A549 (cell line): ENCODE measurements at regions not wholly inside any gene's neighbourhood (a gene's known extent, or its start where the extent isn't known, plus 50 kb on each side); places are given as distances from the start of the nearest gene placed in this dataset.

Experiments used
- ATAC-seq, 2 experiments: fragments of 200-7000 bp in 1 of 2; fragments of >200 bp in 1 of 2; cut with Nextera tagmentation in 1 of 2; cut with Tn5 transposase in 1 of 2; 3 replicates each; pipeline versions ENCODE4 v1.8.0 to v1.9.1; 2018 to 2020; ENCODE audit warnings: mild to moderate bottlenecking in 1 of 2, moderate library complexity in 1 of 2
- CTCF ChIA-PET: fragments of 300-600 bp; sonication (Branson Sonifier 250); formaldehyde crosslinking; extraction: SDS; loops from one replicate; lab custom pipeline; 2021; ENCODE audit warnings: antibody characterized with exemption, inconsistent platforms; lab: Yijun Ruan, JAX
- POLR2A ChIA-PET: fragments of 350-600 bp; formaldehyde crosslinking; extraction: SDS; loops from one replicate; lab custom pipeline; 2021; ENCODE audit warnings: antibody characterized with exemption, inconsistent platforms; lab: Yijun Ruan, JAX
- DNase-seq, 2 experiments: peaks; one replicate each; pipeline versions ENCODE4 v3.0.0 to v3.0.0-alpha.2; 2011 to 2016; ENCODE audit warnings: low read depth in 1 of 2, low spot score in 1 of 2
- FAIRE-seq: peaks from 2 replicates; lab custom pipeline; 2011; peaks lifted over from hg19 to GRCh38; lab: Jason Lieb, UNC
- H3K27ac ChIP-seq, 2 experiments: fragments of >200 bp; sonication (Bioruptor Twin); formaldehyde crosslinking; 3 replicates each; pipeline ENCODE4 v1.5.1; 2016 to 2017
- H3K4me1 ChIP-seq: fragments of >200 bp; sonication (Bioruptor Twin); formaldehyde crosslinking; 3 replicates; pipeline ENCODE4 v1.6.1; 2016
- H3K4me2 ChIP-seq: fragments of >200 bp; sonication (Bioruptor Twin); formaldehyde crosslinking; 3 replicates; pipeline ENCODE4 v1.6.1; 2016
- H3K4me3 ChIP-seq: fragments of >200 bp; sonication (Bioruptor Twin); formaldehyde crosslinking; 3 replicates; pipeline ENCODE4 v1.5.1; 2016
- H3K9me3 ChIP-seq: fragments of >200 bp; sonication (Bioruptor Twin); formaldehyde crosslinking; 3 replicates; pipeline ENCODE4 v1.6.1; 2016
- CEBPB ChIP-seq, 2 experiments: fragments of >200 bp in 1 of 2; sonication (Bioruptor Twin) in 1 of 2; formaldehyde crosslinking in 1 of 2; IDR thresholded peaks; 2 replicates each; pipeline ENCODE4 v1.6.1; 2012 to 2016
- CHD2 ChIP-seq: fragments of 150-350 bp; IDR thresholded peaks from 2 replicates; pipeline ENCODE4 v1.6.1; 2014; ENCODE audit warnings: low read length; ENCODE audit not compliant: partially characterized antibody
- EHF ChIP-seq: fragments of 250-450 bp; sonication (Bioruptor Pico); IDR thresholded peaks from 2 replicates; pipeline ENCODE4 v1.5.0; 2020; ENCODE audit warnings: mild to moderate bottlenecking
- EHMT2 ChIP-seq: fragments of 200-600 bp; sonication (generic); IDR thresholded peaks from 2 replicates; pipeline ENCODE4 v1.6.1; 2016; ENCODE audit warnings: antibody characterized with exemption, low read depth, mild to moderate bottlenecking, moderate library complexity
- EP300 ChIP-seq, 2 experiments: fragments of >200 bp; sonication (Bioruptor Twin); formaldehyde crosslinking; IDR thresholded peaks; 2 replicates in 1 of 2; 3 replicates in 1 of 2; pipeline ENCODE4 v1.6.1; 2016 to 2017
- FOSB ChIP-seq: fragments of 250-450 bp; sonication (Bioruptor Pico); IDR thresholded peaks from 2 replicates; pipeline ENCODE4 v1.5.0; 2020; ENCODE audit warnings: mild to moderate bottlenecking, moderate library complexity
- HOXA7 ChIP-seq: fragments of 250-450 bp; sonication (Bioruptor Pico); IDR thresholded peaks from 2 replicates; pipeline ENCODE4 v1.5.0; 2020; ENCODE audit warnings: mild to moderate bottlenecking, moderate library complexity
- HOXB13 ChIP-seq: fragments of 250-450 bp; sonication (Bioruptor Pico); IDR thresholded peaks from 2 replicates; pipeline ENCODE4 v1.5.0; 2020; ENCODE audit warnings: low read depth, mild to moderate bottlenecking, moderate library complexity
- MAFK ChIP-seq: fragments of 450-650 bp; IDR thresholded peaks from 2 replicates; pipeline ENCODE4 v1.6.1; 2014; ENCODE audit not compliant: partially characterized antibody
- MAZ ChIP-seq: fragments of 150-350 bp; IDR thresholded peaks from 2 replicates; pipeline ENCODE4 v1.6.1; 2014; ENCODE audit warnings: antibody characterized with exemption, low read depth, low read length, borderline replicate concordance
- NFE2L2 ChIP-seq: fragments of 150-350 bp; conservative IDR thresholded peaks from 2 replicates; pipeline ENCODE4 v1.6.1; 2014; ENCODE audit warnings: low read length
- NPAS2 ChIP-seq: fragments of 250-450 bp; sonication (Bioruptor Pico); IDR thresholded peaks from 2 replicates; pipeline ENCODE4 v1.8.0; 2022; ENCODE audit warnings: mild to moderate bottlenecking, moderate library complexity, borderline replicate concordance
- NR3C1 ChIP-seq: fragments of >200 bp; sonication (Bioruptor Twin); formaldehyde crosslinking; IDR thresholded peaks from 3 replicates; pipeline ENCODE4 v1.6.1; 2017
- PHF8 ChIP-seq: fragments of 200-600 bp; sonication (generic); IDR thresholded peaks from 2 replicates; pipeline ENCODE4 v1.6.1; 2016; ENCODE audit warnings: low read depth, mild to moderate bottlenecking, antibody characterized with exemption, moderate library complexity, borderline replicate concordance
- POLR2A ChIP-seq: IDR thresholded peaks from 2 replicates; pipeline ENCODE4 v1.6.1; 2012; ENCODE audit warnings: mild to moderate bottlenecking, low read length
- RAD21 ChIP-seq, 2 experiments: fragments of >200 bp in 1 of 2; sonication (Bioruptor Twin) in 1 of 2; formaldehyde crosslinking in 1 of 2; IDR thresholded peaks in 1 of 2; conservative IDR thresholded peaks in 1 of 2; 2 replicates in 1 of 2; 3 replicates in 1 of 2; pipeline ENCODE4 v1.6.1; 2012 to 2018; ENCODE audit warnings: inconsistent platforms in 1 of 2
- RNF2 ChIP-seq: fragments of 200-600 bp; sonication (generic); IDR thresholded peaks from 2 replicates; pipeline ENCODE4 v1.6.1; 2016; ENCODE audit warnings: low read depth, mild to moderate bottlenecking, antibody characterized with exemption, moderate library complexity, borderline replicate concordance
- TFCP2L1 ChIP-seq: fragments of 250-450 bp; sonication (Bioruptor Pico); IDR thresholded peaks from 2 replicates; pipeline ENCODE4 v1.5.0; 2021; ENCODE audit warnings: mild to moderate bottlenecking
- ZC3H11A ChIP-seq: fragments of 450-650 bp; IDR thresholded peaks from 2 replicates; pipeline ENCODE4 v1.6.1; 2014; ENCODE audit warnings: antibody characterized with exemption, mild to moderate bottlenecking
- WGBS: methylation state at CpG from one replicate; pipeline ENCODE4 v1.1.6; 2017; ENCODE audit errors: missing lambda C conversion rate; 5-methylcytosine and 5-hydroxymethylcytosine counted together
- TF ChIP-seq, protein P1 (sequence below): fragments of >200 bp; sonication (Bioruptor Twin); formaldehyde crosslinking; IDR thresholded peaks from 3 replicates; pipeline ENCODE4 v1.5.1; 2016
- TF ChIP-seq, protein P2 (sequence below): fragments of 250-450 bp; sonication (Bioruptor Pico); IDR thresholded peaks from 2 replicates; pipeline ENCODE4 v1.5.0; 2021; ENCODE audit warnings: mild to moderate bottlenecking, moderate library complexity, borderline replicate concordance
- TF ChIP-seq, protein P3 (sequence below): IDR thresholded peaks from 2 replicates; pipeline ENCODE4 v1.6.1; 2012
- TF ChIP-seq, protein P4 (sequence below): fragments of 450-650 bp; IDR thresholded peaks from 2 replicates; pipeline ENCODE4 v1.6.1; 2014; ENCODE audit warnings: antibody characterized with exemption

DNA sequence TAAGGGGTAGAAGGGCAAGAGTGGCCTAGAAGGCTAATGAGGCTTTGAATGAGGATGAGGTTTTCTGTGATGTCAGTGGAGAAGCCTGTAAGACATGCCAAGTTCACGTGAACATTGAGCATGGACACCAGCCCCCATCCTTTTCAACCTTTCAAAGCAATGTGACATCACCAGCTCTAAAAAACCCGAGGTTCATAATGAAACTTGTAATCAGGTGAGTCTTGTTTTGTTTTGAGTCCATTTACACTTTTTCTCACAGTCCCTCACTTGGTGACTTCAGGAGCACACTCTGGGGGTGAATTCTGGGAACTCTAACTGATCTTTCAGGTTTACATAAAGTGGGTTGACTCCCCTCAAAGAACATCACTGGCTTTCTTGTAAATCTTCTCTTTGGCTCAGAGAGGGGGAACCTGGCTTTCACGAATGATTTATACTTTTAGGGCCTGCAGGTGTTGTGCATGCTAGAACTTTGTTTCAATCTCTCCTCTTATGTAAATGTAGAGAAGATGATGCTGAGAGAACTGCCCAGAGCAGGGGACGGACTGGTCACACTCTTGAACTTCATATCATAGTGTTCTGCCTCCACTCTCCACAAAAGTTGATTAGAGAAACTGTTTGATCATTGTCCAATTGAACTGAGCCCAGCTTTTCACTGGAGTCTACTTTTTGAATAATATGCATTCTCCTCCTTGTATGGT lies 224.7 kb upstream of the SATB1 start (continued):
- TF ChIP-seq, protein P1, sequence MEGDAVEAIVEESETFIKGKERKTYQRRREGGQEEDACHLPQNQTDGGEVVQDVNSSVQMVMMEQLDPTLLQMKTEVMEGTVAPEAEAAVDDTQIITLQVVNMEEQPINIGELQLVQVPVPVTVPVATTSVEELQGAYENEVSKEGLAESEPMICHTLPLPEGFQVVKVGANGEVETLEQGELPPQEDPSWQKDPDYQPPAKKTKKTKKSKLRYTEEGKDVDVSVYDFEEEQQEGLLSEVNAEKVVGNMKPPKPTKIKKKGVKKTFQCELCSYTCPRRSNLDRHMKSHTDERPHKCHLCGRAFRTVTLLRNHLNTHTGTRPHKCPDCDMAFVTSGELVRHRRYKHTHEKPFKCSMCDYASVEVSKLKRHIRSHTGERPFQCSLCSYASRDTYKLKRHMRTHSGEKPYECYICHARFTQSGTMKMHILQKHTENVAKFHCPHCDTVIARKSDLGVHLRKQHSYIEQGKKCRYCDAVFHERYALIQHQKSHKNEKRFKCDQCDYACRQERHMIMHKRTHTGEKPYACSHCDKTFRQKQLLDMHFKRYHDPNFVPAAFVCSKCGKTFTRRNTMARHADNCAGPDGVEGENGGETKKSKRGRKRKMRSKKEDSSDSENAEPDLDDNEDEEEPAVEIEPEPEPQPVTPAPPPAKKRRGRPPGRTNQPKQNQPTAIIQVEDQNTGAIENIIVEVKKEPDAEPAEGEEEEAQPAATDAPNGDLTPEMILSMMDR, result no peak
- TF ChIP-seq NR3C1 (no peak), TFCP2L1 (no peak), HOXA7 (no peak), RAD21 (conservative IDR thresholded peaks at IDR 0.05 in 1 of 2, IDR thresholded peaks at IDR 0.05 in 1 of 2) (no peak), HOXB13 (CRISPR knock-in tag) (no peak)

DNA sequence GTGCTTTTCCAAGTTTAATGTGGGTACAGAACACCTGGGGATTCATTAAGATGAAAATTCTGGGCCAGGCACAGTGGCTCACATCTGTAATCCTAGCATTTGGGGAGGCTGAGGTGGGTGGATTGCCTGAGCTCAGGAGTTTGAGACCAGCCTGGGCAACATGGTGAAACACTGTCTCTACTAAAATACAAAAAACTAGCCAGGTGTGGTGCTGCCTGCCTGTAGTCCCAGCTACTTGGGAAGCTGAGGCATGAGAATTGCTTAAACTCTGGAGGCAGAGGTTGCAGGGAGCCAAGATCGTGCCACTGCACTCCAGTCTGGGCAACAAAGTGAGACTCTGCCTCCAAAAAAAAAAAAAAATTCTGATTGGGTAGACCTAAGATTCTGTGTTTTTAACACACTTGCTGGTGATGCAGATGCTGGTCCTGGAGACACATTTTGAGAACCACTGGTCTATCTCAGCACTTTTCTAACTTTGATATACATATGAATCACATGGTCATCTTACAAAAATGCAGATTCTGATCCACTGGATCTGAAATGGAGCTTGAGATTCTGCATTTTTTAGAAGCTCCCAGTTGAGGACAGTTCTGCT lies 223.8 kb upstream of the SATB1 start:
- ATAC-seq (no peak), FAIRE-seq (no peak), DNase-seq (no peak)
- Histone ChIP-seq H3K4me3 (no peak overlapping the region), H3K4me2 (no peak overlapping the region), H3K9me3 (no peaks in the 10 kb centered on the region), H3K4me1 (no peaks in the 10 kb centered on the region), H3K27ac (no peak overlapping the region)
- WGBS, result 0% methylated on average over 1 of the region's 1 CpG
- TF ChIP-seq EHMT2, result no peak
- TF ChIP-seq CHD2, result no peak
- TF ChIP-seq EP300 (IDR thresholded peaks at IDR 0.05), result no peak
- no peak for TF ChIP-seq EHF (CRISPR knock-in tag)
- no peak for TF ChIP-seq NFE2L2
- no peak for TF ChIP-seq HOXA7
- no peak for TF ChIP-seq MAFK
- TF ChIP-seq, protein P2, sequence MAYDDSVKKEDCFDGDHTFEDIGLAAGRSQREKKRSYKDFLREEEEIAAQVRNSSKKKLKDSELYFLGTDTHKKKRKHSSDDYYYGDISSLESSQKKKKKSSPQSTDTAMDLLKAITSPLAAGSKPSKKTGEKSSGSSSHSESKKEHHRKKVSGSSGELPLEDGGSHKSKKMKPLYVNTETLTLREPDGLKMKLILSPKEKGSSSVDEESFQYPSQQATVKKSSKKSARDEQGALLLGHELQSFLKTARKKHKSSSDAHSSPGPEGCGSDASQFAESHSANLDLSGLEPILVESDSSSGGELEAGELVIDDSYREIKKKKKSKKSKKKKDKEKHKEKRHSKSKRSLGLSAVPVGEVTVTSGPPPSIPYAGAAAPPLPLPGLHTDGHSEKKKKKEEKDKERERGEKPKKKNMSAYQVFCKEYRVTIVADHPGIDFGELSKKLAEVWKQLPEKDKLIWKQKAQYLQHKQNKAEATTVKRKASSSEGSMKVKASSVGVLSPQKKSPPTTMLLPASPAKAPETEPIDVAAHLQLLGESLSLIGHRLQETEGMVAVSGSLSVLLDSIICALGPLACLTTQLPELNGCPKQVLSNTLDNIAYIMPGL (CRISPR knock-in tag), result no peak
- ChIA-PET CTCF (interaction anchor here (0.6 to 0.7 kb wide), 3 partner anchors 128 to 270 kb away, joined by 3 to 4 read pairs (median 4); no protein-coding TSS in a partner anchor), POLR2A (no interaction called here)

DNA sequence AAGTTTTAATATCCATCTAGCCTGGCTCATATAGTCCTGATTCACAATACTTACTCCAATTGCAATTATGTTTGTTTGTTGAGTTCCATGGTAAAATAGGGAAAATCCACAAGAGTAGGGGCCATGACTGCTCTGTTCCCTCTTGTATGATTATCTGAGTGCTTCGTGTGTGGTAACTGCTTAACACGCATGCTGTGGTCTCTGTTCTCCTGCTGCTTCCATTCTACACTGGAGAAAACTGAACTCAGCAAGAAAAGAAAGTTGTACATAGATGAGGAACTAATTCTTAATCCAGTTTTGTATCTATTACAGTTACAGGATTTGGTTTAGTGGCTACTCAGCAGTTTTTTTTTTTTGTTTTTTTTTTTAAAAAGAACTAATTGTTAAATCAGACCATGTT lies 223.0 kb upstream of the SATB1 start:
- Histone ChIP-seq H3K4me3 (no peak overlapping the region), H3K9me3 (no peaks in the 10 kb centered on the region), H3K27ac (no peak overlapping the region), H3K4me1 (no peaks in the 10 kb centered on the region), H3K4me2 (no peak overlapping the region)
- 0% methylated on average over 2 of the region's 2 CpGs for WGBS
- TF ChIP-seq EHMT2 (no peak), NPAS2 (CRISPR knock-in tag) (no peak), ZC3H11A (no peak), MAZ (no peak), PHF8 (no peak), HOXB13 (CRISPR knock-in tag) (no peak), POLR2A (no peak), NR3C1 (no peak), FOSB (CRISPR knock-in tag) (no peak), RNF2 (no peak), EP300 (IDR thresholded peaks at IDR 0.05) (no peak), CEBPB (IDR thresholded peaks at IDR 0.05) (no peak)
- TF ChIP-seq, protein P3, sequence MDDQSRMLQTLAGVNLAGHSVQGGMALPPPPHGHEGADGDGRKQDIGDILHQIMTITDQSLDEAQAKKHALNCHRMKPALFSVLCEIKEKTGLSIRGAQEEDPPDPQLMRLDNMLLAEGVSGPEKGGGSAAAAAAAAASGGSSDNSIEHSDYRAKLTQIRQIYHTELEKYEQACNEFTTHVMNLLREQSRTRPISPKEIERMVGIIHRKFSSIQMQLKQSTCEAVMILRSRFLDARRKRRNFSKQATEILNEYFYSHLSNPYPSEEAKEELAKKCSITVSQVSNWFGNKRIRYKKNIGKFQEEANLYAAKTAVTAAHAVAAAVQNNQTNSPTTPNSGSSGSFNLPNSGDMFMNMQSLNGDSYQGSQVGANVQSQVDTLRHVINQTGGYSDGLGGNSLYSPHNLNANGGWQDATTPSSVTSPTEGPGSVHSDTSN, result no peak
- TF ChIP-seq, protein P2 (CRISPR knock-in tag), result no peak
- TF ChIP-seq, protein P4, sequence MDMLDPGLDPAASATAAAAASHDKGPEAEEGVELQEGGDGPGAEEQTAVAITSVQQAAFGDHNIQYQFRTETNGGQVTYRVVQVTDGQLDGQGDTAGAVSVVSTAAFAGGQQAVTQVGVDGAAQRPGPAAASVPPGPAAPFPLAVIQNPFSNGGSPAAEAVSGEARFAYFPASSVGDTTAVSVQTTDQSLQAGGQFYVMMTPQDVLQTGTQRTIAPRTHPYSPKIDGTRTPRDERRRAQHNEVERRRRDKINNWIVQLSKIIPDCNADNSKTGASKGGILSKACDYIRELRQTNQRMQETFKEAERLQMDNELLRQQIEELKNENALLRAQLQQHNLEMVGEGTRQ, result no peak
- DNase-seq, result no peak
- FAIRE-seq, result no peak
- ChIA-PET CTCF (interaction anchor here (0.6 kb wide), 1 partner anchor 138 kb away, joined by 3 read pairs; no protein-coding TSS in a partner anchor), POLR2A (no interaction called here)
- ATAC-seq, result no peak
